ENCODE measurements at regions not wholly inside any gene's neighbourhood (a gene's known extent, or its start where the extent isn't known, plus 50 kb on each side); places are given as distances from the start of the nearest gene placed in this dataset.
"Not testable (repeated sequence)": the region's sequence is repeated elsewhere in the genome, so short reads cannot be mapped to it uniquely, and the experiment has no call there.

GRCh38 chr7:50908628-50909290, 126.1 kb upstream of the GRB10 start:
- Histone ChIP-seq H3K9me2 (replicated peaks; ENCODE audit: insufficient read depth, low read length) (no peaks in the 10 kb centered on the region), H3K9ac (ENCODE audit: low read length) (no peak overlapping the region)

GRCh38 chr7:50898604-50899477, 116.1 kb upstream of the GRB10 start:
- not testable (repeated sequence) for H3K79me2 ChIP-seq (ENCODE audit: low read length); H3K9ac ChIP-seq (ENCODE audit: low read length); H3K4me2 ChIP-seq (ENCODE audit: low read depth, low read length, poor library complexity, severe bottlenecking); H3K4me1 ChIP-seq (ENCODE audit: low read length); H3K27me3 ChIP-seq (ENCODE audit: low read length); DNase-seq; H3K27ac ChIP-seq (ENCODE audit: low read length); H3K9me2 ChIP-seq (replicated peaks; ENCODE audit: insufficient read depth, low read length); H4K20me1 ChIP-seq (ENCODE audit: insufficient read depth, low read depth, low read length); H3K4me3 ChIP-seq (ENCODE audit: low read length); H3K36me3 ChIP-seq (ENCODE audit: insufficient read depth, low read length); H3K9me3 ChIP-seq (ENCODE audit: low read length); H2AFZ ChIP-seq (ENCODE audit: low read length)

More at GRCh38 chr7:50908628-50909290, 126.1 kb upstream of the GRB10 start:
- Histone ChIP-seq H3K4me3 (ENCODE audit: low read length) (no peak overlapping the region), H2AFZ (ENCODE audit: low read length) (no peak overlapping the region), H3K36me3 (ENCODE audit: insufficient read depth, low read length) (no peaks in the 10 kb centered on the region), H3K27ac (ENCODE audit: low read length) (no peak overlapping the region), H3K79me2 (ENCODE audit: low read length) (no peaks in the 10 kb centered on the region), H3K9me3 (ENCODE audit: low read length) (no peaks in the 10 kb centered on the region), H3K27me3 (ENCODE audit: low read length) (no peaks in the 10 kb centered on the region; the same call in 1 of the 2 replicates), H4K20me1 (ENCODE audit: insufficient read depth, low read depth, low read length) (no peaks in the 10 kb centered on the region), H3K4me1 (ENCODE audit: low read length) (no peaks in the 10 kb centered on the region), H3K4me2 (ENCODE audit: low read depth, low read length, poor library complexity, severe bottlenecking) (no peak overlapping the region)
- no peak for DNase-seq

GRCh38 chr7:50887061-50887460, 104.4 kb upstream of the GRB10 start:
- not testable (repeated sequence) for H3K27ac ChIP-seq (ENCODE audit: low read length); H3K4me3 ChIP-seq (ENCODE audit: low read length); H3K79me2 ChIP-seq (ENCODE audit: low read length); H4K20me1 ChIP-seq (ENCODE audit: insufficient read depth, low read depth, low read length); H3K4me2 ChIP-seq (ENCODE audit: low read depth, low read length, poor library complexity, severe bottlenecking); H3K4me1 ChIP-seq (ENCODE audit: low read length); H3K9me2 ChIP-seq (replicated peaks; ENCODE audit: insufficient read depth, low read length); H3K9ac ChIP-seq (ENCODE audit: low read length); DNase-seq; H3K27me3 ChIP-seq (ENCODE audit: low read length); H2AFZ ChIP-seq (ENCODE audit: low read length); H3K36me3 ChIP-seq (ENCODE audit: insufficient read depth, low read length); H3K9me3 ChIP-seq (ENCODE audit: low read length)

- DNase-seq = no peak
- no peaks in the 10 kb centered on the region for H3K9me2 ChIP-seq (replicated peaks; ENCODE audit: insufficient read depth, low read length)
- no peak overlapping the region for H3K4me3 ChIP-seq (ENCODE audit: low read length)
- no peaks in the 10 kb centered on the region for H3K79me2 ChIP-seq (ENCODE audit: low read length)
- H3K27me3 ChIP-seq (ENCODE audit: low read length) = no peaks in the 10 kb centered on the region
- no peaks in the 10 kb centered on the region for H3K36me3 ChIP-seq (ENCODE audit: insufficient read depth, low read length)
- H3K9me3 ChIP-seq (ENCODE audit: low read length) = no peaks in the 10 kb centered on the region
- H2AFZ ChIP-seq (ENCODE audit: low read length) = no peak overlapping the region
- H3K4me2 ChIP-seq (ENCODE audit: low read depth, low read length, poor library complexity, severe bottlenecking) = no peak overlapping the region
- H3K27ac ChIP-seq (ENCODE audit: low read length) = no peak overlapping the region
- no peaks in the 10 kb centered on the region for H3K4me1 ChIP-seq (ENCODE audit: low read length)
- no peaks in the 10 kb centered on the region for H4K20me1 ChIP-seq (ENCODE audit: insufficient read depth, low read depth, low read length)
- H3K9ac ChIP-seq (ENCODE audit: low read length) = no peak overlapping the region
Observed at GRCh38 chr7:50872437-50872836, 89.7 kb upstream of the GRB10 start.

GRCh38 chr7:50869108-50869725, 86.5 kb upstream of the GRB10 start:
- Histone ChIP-seq H3K9ac (ENCODE audit: low read length) (no peak overlapping the region), H3K4me1 (ENCODE audit: low read length) (no peaks in the 10 kb centered on the region), H4K20me1 (ENCODE audit: insufficient read depth, low read depth, low read length) (no peaks in the 10 kb centered on the region), H3K79me2 (ENCODE audit: low read length) (no peaks in the 10 kb centered on the region), H3K27ac (ENCODE audit: low read length) (no peak overlapping the region), H3K4me2 (ENCODE audit: low read depth, low read length, poor library complexity, severe bottlenecking) (no peak overlapping the region), H3K36me3 (ENCODE audit: insufficient read depth, low read length) (no peaks in the 10 kb centered on the region), H3K9me2 (replicated peaks; ENCODE audit: insufficient read depth, low read length) (no peaks in the 10 kb centered on the region), H3K4me3 (ENCODE audit: low read length) (no peak overlapping the region), H3K9me3 (ENCODE audit: low read length) (no peaks in the 10 kb centered on the region), H2AFZ (ENCODE audit: low read length) (no peak overlapping the region), H3K27me3 (ENCODE audit: low read length) (no peaks in the 10 kb centered on the region)
- no peak for DNase-seq

GRCh38 chr7:50868426-50869100, 85.9 kb upstream of the GRB10 start:
- no peaks in the 10 kb centered on the region for H3K4me1 ChIP-seq (ENCODE audit: low read length)
- H3K9ac ChIP-seq (ENCODE audit: low read length) = no peak overlapping the region
- H3K4me3 ChIP-seq (ENCODE audit: low read length) = no peak overlapping the region
- H3K9me2 ChIP-seq (replicated peaks; ENCODE audit: insufficient read depth, low read length) = no peaks in the 10 kb centered on the region
- H3K9me3 ChIP-seq (ENCODE audit: low read length) = no peaks in the 10 kb centered on the region
- no peaks in the 10 kb centered on the region for H3K79me2 ChIP-seq (ENCODE audit: low read length)
- no peaks in the 10 kb centered on the region for H4K20me1 ChIP-seq (ENCODE audit: insufficient read depth, low read depth, low read length)
- H2AFZ ChIP-seq (ENCODE audit: low read length) = no peak overlapping the region
- no peak for DNase-seq
- no peaks in the 10 kb centered on the region for H3K27me3 ChIP-seq (ENCODE audit: low read length)
- no peak overlapping the region for H3K4me2 ChIP-seq (ENCODE audit: low read depth, low read length, poor library complexity, severe bottlenecking)
- no peaks in the 10 kb centered on the region for H3K36me3 ChIP-seq (ENCODE audit: insufficient read depth, low read length)
- H3K27ac ChIP-seq (ENCODE audit: low read length) = no peak overlapping the region

- Histone ChIP-seq H3K9ac (ENCODE audit: low read length) (no peak overlapping the region), H3K4me3 (ENCODE audit: low read length) (no peak overlapping the region), H3K4me1 (ENCODE audit: low read length) (no peaks in the 10 kb centered on the region), H4K20me1 (ENCODE audit: insufficient read depth, low read depth, low read length) (no peaks in the 10 kb centered on the region), H3K36me3 (ENCODE audit: insufficient read depth, low read length) (no peaks in the 10 kb centered on the region), H3K9me2 (replicated peaks; ENCODE audit: insufficient read depth, low read length) (no peaks in the 10 kb centered on the region), H3K9me3 (ENCODE audit: low read length) (no peaks in the 10 kb centered on the region), H3K79me2 (ENCODE audit: low read length) (no peaks in the 10 kb centered on the region), H3K27me3 (ENCODE audit: low read length) (no peaks in the 10 kb centered on the region), H3K27ac (ENCODE audit: low read length) (no peak overlapping the region), H3K4me2 (ENCODE audit: low read depth, low read length, poor library complexity, severe bottlenecking) (no peak overlapping the region), H2AFZ (ENCODE audit: low read length) (no peak overlapping the region)
- no peak for DNase-seq
Observed at GRCh38 chr7:50867034-50867356, 84.3 kb upstream of the GRB10 start.

Data from Karpas-422 (cell line).